Tibial nerve (tissue), 4 donors: ENCODE measurements at regions not wholly inside any gene's neighbourhood (a gene's known extent, or its start where the extent isn't known, plus 50 kb on each side); places are given as distances from the start of the nearest gene placed in this dataset.

Experiments used
- DNase-seq, 2 donors: peaks; one replicate each; pipeline ENCODE4 v3.0.0-alpha.2; 2019; ENCODE audit warnings: low spot score in 2 of 2
- H3K27ac ChIP-seq, 4 donors: fragments of 200-600 bp; sonication (generic) in 3 of 4; one replicate each; pipeline ENCODE4 v1.5.1; 2017 to 2019; ENCODE audit warnings: mild to moderate bottlenecking in 1 of 4
- H3K27me3 ChIP-seq, 2 donors: fragments of 200-600 bp; sonication (generic) in 1 of 2; one replicate each; pipeline versions ENCODE4 v1.5.1 to v1.6.0; 2017 to 2019
- H3K36me3 ChIP-seq, 3 donors: fragments of 200-600 bp; sonication (generic); one replicate each; pipeline ENCODE4 v1.5.1; 2018 to 2019
- H3K4me1 ChIP-seq, 4 donors: fragments of 200-600 bp; sonication (generic) in 3 of 4; one replicate each; pipeline ENCODE4 v1.5.1; 2017 to 2019
- H3K4me3 ChIP-seq, 4 donors: fragments of 200-600 bp; sonication (generic) in 3 of 4; one replicate each; pipeline ENCODE4 v1.5.1; 2017 to 2019; ENCODE audit warnings: mild to moderate bottlenecking in 1 of 4, moderate library complexity in 1 of 4
- H3K9me3 ChIP-seq, 4 donors: fragments of 200-600 bp; sonication (generic) in 3 of 4; one replicate each; pipeline ENCODE4 v1.5.1; 2017 to 2019
- CTCF ChIP-seq, 5 experiments: fragments of 200-600 bp in 3 of 5; fragments of 450-650 bp in 2 of 5; sonication (generic) in 3 of 5; IDR thresholded peaks; one replicate each; pipeline ENCODE4 v1.5.1; 2016 to 2019; ENCODE audit warnings: antibody characterized with exemption in 5 of 5, mild to moderate bottlenecking in 3 of 5, moderate library complexity in 2 of 5
- EP300 ChIP-seq, 2 donors: sonication (generic); formaldehyde crosslinking; IDR thresholded peaks; one replicate each; pipeline ENCODE4 v1.6.1; 2017; ENCODE audit warnings: antibody characterized with exemption in 2 of 2, mild to moderate bottlenecking in 1 of 2
- POLR2A ChIP-seq, 2 donors: fragments of 450-650 bp; IDR thresholded peaks; one replicate each; pipeline ENCODE4 v1.6.1; 2017; ENCODE audit warnings: antibody characterized with exemption in 2 of 2, mild to moderate bottlenecking in 2 of 2, moderate library complexity in 2 of 2
- WGBS, 2 donors: methylation state at CpG; one replicate each; pipeline ENCODE4 v1.1.5; 2018; 5-methylcytosine and 5-hydroxymethylcytosine counted together

DNA sequence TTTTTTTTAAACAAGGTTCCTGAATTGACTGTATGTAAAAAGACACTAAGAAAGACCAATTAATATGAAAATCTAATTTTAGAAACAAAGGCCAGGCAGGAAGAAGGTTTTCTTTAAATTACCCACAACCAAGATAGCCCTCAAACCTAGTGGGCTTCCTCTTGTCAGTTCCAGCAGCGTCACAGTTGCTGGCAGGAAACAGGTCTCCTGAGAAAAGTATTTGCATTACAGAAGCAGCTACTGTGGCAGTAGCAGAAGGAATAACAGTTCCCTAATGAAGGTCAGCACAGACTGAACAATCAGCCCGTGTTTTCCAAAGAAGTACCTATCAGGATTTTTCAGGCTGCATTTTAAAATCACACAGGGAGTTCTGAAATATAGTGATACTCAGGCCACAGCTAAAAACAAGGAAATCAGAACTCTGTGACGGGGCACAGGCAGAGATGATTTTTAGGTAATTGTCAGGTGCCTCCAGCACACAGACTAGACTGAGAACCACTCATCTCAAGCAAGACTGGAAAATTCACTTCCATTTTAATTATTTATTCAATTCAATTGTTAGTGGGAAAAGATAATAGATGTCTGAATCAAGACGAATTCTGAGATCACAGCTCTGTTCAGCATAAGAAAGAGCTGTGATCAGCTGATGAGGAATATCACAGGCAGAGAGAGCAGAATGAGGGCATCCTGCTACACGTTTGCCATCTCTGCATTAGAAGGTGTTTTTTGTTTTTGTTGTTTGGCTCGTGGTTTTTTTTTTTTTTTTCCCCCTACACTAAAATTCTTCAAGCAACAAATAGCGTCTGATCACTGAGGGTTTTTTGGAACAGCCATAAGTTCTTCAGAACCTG is 230.5 kb upstream of the KHDRBS2 start:
- DNase-seq, result no peak
- TF ChIP-seq CTCF (IDR thresholded peaks at IDR 0.05) (no peak), POLR2A (IDR thresholded peaks at IDR 0.05) (no peak), EP300 (IDR thresholded peaks at IDR 0.05) (no peak)
- Histone ChIP-seq H3K4me1 (no peaks in the 10 kb centered on the region), H3K36me3 (no peaks in the 10 kb centered on the region), H3K27me3 (no peaks in the 10 kb centered on the region), H3K4me3 (no peak overlapping the region), H3K27ac (no peak overlapping the region), H3K9me3 (no peaks in the 10 kb centered on the region)
- 26 to 31% methylated on average over 7 of the region's 7 CpGs for WGBS, 2 donors

GRCh38 chr6:62492192-62492822 is 206.3 kb upstream of the KHDRBS2 start:
- H3K9me3 ChIP-seq, result peaks cover 0 to 1% (median 0%) of the 10 kb centered on the region in 4 donors
- no peak overlapping the region for H3K4me3 ChIP-seq
- no peaks in the 10 kb centered on the region for H3K27me3 ChIP-seq
- TF ChIP-seq CTCF (IDR thresholded peaks at IDR 0.05) (no peak), EP300 (IDR thresholded peaks at IDR 0.05) (no peak), POLR2A (IDR thresholded peaks at IDR 0.05) (no peak)
- no peaks in the 10 kb centered on the region for H3K36me3 ChIP-seq
- H3K27ac ChIP-seq, result no peak overlapping the region
- DNase-seq, result no peak
- 92% methylated on average over 10 to 11 of the region's 11 CpGs for WGBS, 2 donors
- no peaks in the 10 kb centered on the region for H3K4me1 ChIP-seq

DNA sequence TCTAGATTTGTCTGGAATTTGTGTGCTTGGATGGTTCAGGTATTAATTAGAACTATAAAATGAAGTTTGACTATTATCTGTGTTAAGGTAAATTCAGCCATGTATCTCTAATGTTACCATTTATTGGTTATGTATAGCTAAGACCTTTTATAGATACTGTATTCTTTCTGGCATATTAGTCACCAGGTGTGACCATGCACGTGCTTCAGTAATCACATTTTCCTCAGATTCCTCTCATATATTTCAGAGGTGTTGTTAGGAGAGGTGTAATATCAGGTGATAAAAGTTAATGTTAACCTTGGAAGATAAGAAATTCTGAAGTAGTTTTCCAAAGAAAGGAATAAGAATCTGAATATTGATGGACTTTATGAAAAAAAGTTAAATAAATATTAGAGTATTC is 194.5 kb upstream of the KHDRBS2 start:
- Histone ChIP-seq H3K27ac (no peak overlapping the region), H3K9me3 (no peaks in the 10 kb centered on the region), H3K4me1 (no peaks in the 10 kb centered on the region), H3K36me3 (no peaks in the 10 kb centered on the region), H3K4me3 (no peak overlapping the region), H3K27me3 (no peaks in the 10 kb centered on the region)
- 88 to 95% methylated on average over 1 of the region's 1 CpG for WGBS, 2 donors
- TF ChIP-seq POLR2A (IDR thresholded peaks at IDR 0.05) (no peak), EP300 (IDR thresholded peaks at IDR 0.05) (no peak), CTCF (IDR thresholded peaks at IDR 0.05) (no peak)
- DNase-seq, result no peak

DNA sequence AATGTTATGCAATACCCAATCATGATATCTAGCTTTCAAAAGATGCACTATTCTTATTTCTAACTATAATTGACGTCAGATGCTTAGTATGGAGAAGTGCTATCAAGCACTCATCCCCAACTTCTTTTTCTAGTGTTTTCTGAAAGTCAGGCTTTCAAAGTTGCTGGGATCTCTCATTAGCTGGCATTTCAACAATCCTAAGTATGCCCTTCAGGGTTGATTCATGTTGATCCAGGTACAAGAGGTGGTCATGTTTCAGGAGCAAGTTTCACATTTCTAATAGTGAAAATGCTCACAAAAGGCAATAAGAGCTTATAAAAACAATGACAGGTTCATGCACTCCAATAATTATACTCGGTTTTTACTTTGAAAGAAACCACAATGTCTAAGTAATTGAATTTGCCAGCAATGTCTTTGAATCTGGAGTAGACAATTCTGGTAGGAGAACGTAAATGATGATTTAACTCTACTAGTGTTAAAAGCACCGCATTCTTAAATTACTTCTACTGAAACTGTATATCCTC is 193.7 kb upstream of the KHDRBS2 start:
- DNase-seq, result no peak

More for the DNA sequence above, 193.7 kb upstream of the KHDRBS2 start:
- Histone ChIP-seq H3K27ac (no peak overlapping the region), H3K27me3 (no peaks in the 10 kb centered on the region), H3K9me3 (no peaks in the 10 kb centered on the region), H3K4me3 (no peak overlapping the region), H3K4me1 (no peaks in the 10 kb centered on the region), H3K36me3 (no peaks in the 10 kb centered on the region)
- TF ChIP-seq CTCF (IDR thresholded peaks at IDR 0.05) (no peak), POLR2A (IDR thresholded peaks at IDR 0.05) (no peak), EP300 (IDR thresholded peaks at IDR 0.05) (no peak)
- WGBS, 2 donors, result 81 to 82% methylated on average over 4 of the region's 4 CpGs
